ENCODE measurements at regions not wholly inside any gene's neighbourhood (a gene's known extent, or its start where the extent isn't known, plus 50 kb on each side); places are given as distances from the start of the nearest gene placed in this dataset.

- POLR2A ChIA-PET: no interaction called here
- no peak for TF ChIP-seq RXRA (IDR thresholded peaks at IDR 0.05; ENCODE audit: borderline replicate concordance, low read depth)
- TF ChIP-seq EP300 (IDR thresholded peaks at IDR 0.05; ENCODE audit: borderline replicate concordance in 1 of 2, low read depth in 1 of 2, low read length in 1 of 2): no peak
- TF ChIP-seq YY1 (IDR thresholded peaks at IDR 0.05; ENCODE audit: low read depth): no peak
- no peak for TF ChIP-seq CHD2 (IDR thresholded peaks at IDR 0.05; ENCODE audit: low read length, partially characterized antibody)
- no peak for TF ChIP-seq FOXJ3 (CRISPR knock-in tag; IDR thresholded peaks at IDR 0.05)
- no peak for TF ChIP-seq ZBTB33 (IDR thresholded peaks at IDR 0.05; ENCODE audit: borderline replicate concordance, low read depth)
- no peak for TF ChIP-seq GATA2 (CRISPR knock-in tag; IDR thresholded peaks at IDR 0.05)
- TF ChIP-seq POLR2AphosphoS5 (IDR thresholded peaks at IDR 0.05; ENCODE audit: low read depth, low read length): no peak
- no peak for TF ChIP-seq IRF3 (IDR thresholded peaks at IDR 0.05; ENCODE audit: low read depth, low read length)
- TF ChIP-seq USF1 (IDR thresholded peaks at IDR 0.05; ENCODE audit: borderline replicate concordance, low read depth): no peak
- no peak for TF ChIP-seq PBX3 (IDR thresholded peaks at IDR 0.05)
- TF ChIP-seq CTCF (IDR thresholded peaks at IDR 0.05): no peak
- TF ChIP-seq SIN3A (IDR thresholded peaks at IDR 0.05; ENCODE audit: borderline replicate concordance, low read depth, low read length): no peak
- TF ChIP-seq TEAD4 (IDR thresholded peaks at IDR 0.05; ENCODE audit: borderline replicate concordance, insufficient read depth): no peak
- no peak for TF ChIP-seq SMC3 (IDR thresholded peaks at IDR 0.05; ENCODE audit: low read depth, low read length)
- no peak for TF ChIP-seq MAX (IDR thresholded peaks at IDR 0.05; ENCODE audit: low read depth)
- no peak for TF ChIP-seq EZH2phosphoT487 (IDR thresholded peaks at IDR 0.05; ENCODE audit: borderline replicate concordance, low read depth)
- no peak for TF ChIP-seq GABPA (IDR thresholded peaks at IDR 0.05; ENCODE audit: low read depth)
- WGBS (ENCODE audit: low lambda C conversion rate): 4% methylated on average over 3 of the region's 3 CpGs
Observed at GRCh38 chr5:87872986-87873385, 395.7 kb downstream of the TMEM161B start.

More at GRCh38 chr5:87872986-87873385, 395.7 kb downstream of the TMEM161B start:
- Histone ChIP-seq H3K4me3 (ENCODE audit: low read depth in 2 of 2, low read length in 1 of 2) (no peak overlapping the region), H3K9me3 (no peaks in the 10 kb centered on the region), H3K9me2 (no peaks in the 10 kb centered on the region), H3K79me2 (ENCODE audit: insufficient read depth) (no peaks in the 10 kb centered on the region), H3K4me1 (ENCODE audit: control insufficient read depth in 1 of 2, insufficient read depth in 2 of 2, low read depth in 1 of 2, low read length in 1 of 2) (no peaks in the 10 kb centered on the region), H3K9ac (no peak overlapping the region), H4K20me1 (ENCODE audit: insufficient read depth) (no peaks in the 10 kb centered on the region), H2AFZ (ENCODE audit: low read depth) (no peak overlapping the region), H3K27me3 (ENCODE audit: insufficient read depth) (no peaks in the 10 kb centered on the region), H3K36me3 (replicated peaks in 1 of 2; ENCODE audit: control insufficient read depth in 1 of 2, insufficient read depth in 2 of 2, low read length in 1 of 2) (no peaks in the 10 kb centered on the region), H3K4me2 (no peak overlapping the region), H3K27ac (ENCODE audit: low read depth in 2 of 2, low read length in 1 of 2) (no peak overlapping the region), H3F3A (replicated peaks; ENCODE audit: insufficient read depth) (no peaks in the 10 kb centered on the region)
- CTCF ChIA-PET: no interaction called here
- no peak for DNase-seq

Measured in SK-N-SH (cell line).